AG09309 (cell line): ENCODE measurements at regions not wholly inside any gene's neighbourhood (a gene's known extent, or its start where the extent isn't known, plus 50 kb on each side); places are given as distances from the start of the nearest gene placed in this dataset.

Source experiments
- DNase-seq: peaks from one replicate; pipeline ENCODE4 v3.0.0-alpha.2; 2010; ENCODE audit warnings: low read depth
- H3K4me3 ChIP-seq: 2 replicates; pipeline ENCODE4 v1.5.1; 2011; ENCODE audit warnings: mild to moderate bottlenecking, low read depth, low read length, moderate library complexity; ENCODE audit not compliant: control insufficient read depth
- CTCF ChIP-seq: IDR thresholded peaks from 2 replicates; pipeline ENCODE4 v1.5.1; 2011; ENCODE audit warnings: mild to moderate bottlenecking, low read depth, low read length, inconsistent platforms; ENCODE audit not compliant: insufficient read depth, control insufficient read depth; ENCODE audit errors: missing control alignments

GRCh38 chr10:55881588-55881987 is 479.5 kb downstream of the ZWINT start:
- H3K4me3 ChIP-seq, result no peak overlapping the region
- DNase-seq, result no peak
- TF ChIP-seq CTCF, result no peak

GRCh38 chr10:55873485-55873884 is 487.6 kb downstream of the ZWINT start:
- DNase-seq, result no peak
- no peak overlapping the region for H3K4me3 ChIP-seq
- no peak for TF ChIP-seq CTCF

DNA sequence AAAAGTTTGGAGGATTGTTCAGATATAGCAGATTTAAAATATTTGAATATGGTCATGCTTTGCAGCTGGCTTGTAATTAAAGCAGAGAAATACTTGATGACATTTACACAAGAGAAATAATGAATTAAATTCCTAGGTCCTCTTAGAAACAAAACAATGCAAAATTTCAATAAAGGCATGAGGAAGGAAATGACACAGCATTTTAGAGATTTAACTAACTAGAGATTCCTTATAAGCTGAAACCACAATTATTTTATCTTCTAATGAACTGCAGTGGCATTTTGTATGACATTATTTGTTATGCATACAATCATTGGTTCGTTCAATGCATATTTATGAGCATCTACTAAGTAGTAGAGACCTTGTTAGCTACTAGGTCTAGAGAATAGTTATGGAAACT is 490.9 kb downstream of the ZWINT start:
- H3K4me3 ChIP-seq, result no peak overlapping the region
- no peak for DNase-seq
- TF ChIP-seq CTCF, result no peak

- no peak for DNase-seq
- TF ChIP-seq CTCF, result no peak
- H3K4me3 ChIP-seq, result no peak overlapping the region
These were observed 493.2 kb downstream of the ZWINT start for GRCh38 chr10:55867848-55868247.

DNA sequence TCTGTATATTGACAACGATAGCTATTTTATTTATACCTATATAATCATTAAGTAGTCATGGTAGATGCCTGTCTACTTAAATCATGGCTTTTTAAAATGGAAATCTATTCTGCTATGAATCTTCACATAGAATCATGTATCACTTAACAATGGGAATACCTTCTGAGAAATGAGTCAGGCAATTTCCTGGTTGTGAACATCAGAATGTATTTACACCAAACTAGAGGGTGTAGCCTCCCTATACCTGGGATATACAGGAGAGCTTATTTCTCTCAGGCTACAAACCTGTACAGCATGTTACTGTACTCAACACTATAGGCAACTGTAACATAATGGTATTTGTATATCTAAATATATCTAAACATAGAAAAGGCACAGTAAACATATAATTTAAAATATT is 502.3 kb downstream of the ZWINT start:
- H3K4me3 ChIP-seq, result no peak overlapping the region
- DNase-seq, result no peak
- TF ChIP-seq CTCF, result no peak

GRCh38 chr10:55852900-55853299 is 508.2 kb downstream of the ZWINT start:
- DNase-seq, result no peak
- H3K4me3 ChIP-seq, result no peak overlapping the region
- no peak for TF ChIP-seq CTCF

GRCh38 chr10:55837273-55837672 is 523.8 kb downstream of the ZWINT start:
- no peak overlapping the region for H3K4me3 ChIP-seq
- no peak for TF ChIP-seq CTCF
- DNase-seq, result no peak
